ENCODE measurements at regions not wholly inside any gene's neighbourhood (a gene's known extent, or its start where the extent isn't known, plus 50 kb on each side); places are given as distances from the start of the nearest gene placed in this dataset.
A peak's percentile ranks its signal among the peaks of the same experiment; 100 is the strongest.

GRCh38 chr18:47490882-47491281 is 239.4 kb upstream of the SKOR2 start:
- Histone ChIP-seq H3K9me3 (ENCODE audit: control insufficient read depth, low read length) (no peaks in the 10 kb centered on the region), H3K4me3 (ENCODE audit: extremely low read depth, insufficient read depth, low read length, poor library complexity, severe bottlenecking) (no peak overlapping the region), H3K27ac (ENCODE audit: low read depth, low read length, severe bottlenecking) (peak overlapping the region; percentile 69), H3K4me1 (ENCODE audit: control insufficient read depth, insufficient read depth, low read length, poor library complexity, severe bottlenecking) (peaks cover 13% of the 10 kb centered on the region), H3K36me3 (ENCODE audit: control insufficient read depth, insufficient read depth, low read length) (no peaks in the 10 kb centered on the region)
- WGBS, 2 experiments (ENCODE audit: insufficient coverage in 2 of 2) = 72 to 81% methylated on average over 3 to 5 of the region's 5 CpGs

- Histone ChIP-seq H3K9me3 (ENCODE audit: control insufficient read depth, low read length) (no peaks in the 10 kb centered on the region), H3K4me3 (ENCODE audit: extremely low read depth, insufficient read depth, low read length, poor library complexity, severe bottlenecking) (no peak overlapping the region), H3K4me1 (ENCODE audit: control insufficient read depth, insufficient read depth, low read length, poor library complexity, severe bottlenecking) (peaks cover 3% of the 10 kb centered on the region), H3K27ac (ENCODE audit: low read depth, low read length, severe bottlenecking) (no peak overlapping the region), H3K36me3 (ENCODE audit: control insufficient read depth, insufficient read depth, low read length) (no peaks in the 10 kb centered on the region)
- 88 to 90% methylated on average over 3 of the region's 5 CpGs for WGBS, 2 experiments (ENCODE audit: insufficient coverage in 2 of 2)
These were observed 233.8 kb upstream of the SKOR2 start for GRCh38 chr18:47485221-47485797.

DNA sequence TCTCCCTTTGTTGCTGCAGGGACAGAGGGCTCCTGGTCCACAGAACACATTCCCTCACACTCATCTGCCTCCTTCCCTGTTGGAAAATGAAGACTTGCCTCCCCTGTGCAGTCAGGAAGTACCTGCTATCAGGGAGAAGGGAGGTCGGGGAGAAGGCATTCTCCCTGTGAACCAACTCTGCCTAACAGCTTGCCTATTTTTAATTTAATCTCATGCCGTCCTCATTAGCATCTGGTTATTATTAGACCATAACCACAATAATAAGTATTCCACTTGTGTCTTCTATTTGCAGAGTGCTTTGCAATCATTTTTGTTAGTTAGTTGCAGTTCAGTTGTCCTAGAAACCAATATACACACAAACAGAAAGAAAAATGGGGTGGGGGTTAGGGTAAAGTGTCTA is 232.6 kb upstream of the SKOR2 start:
- Histone ChIP-seq H3K36me3 (ENCODE audit: control insufficient read depth, insufficient read depth, low read length) (no peaks in the 10 kb centered on the region), H3K4me3 (ENCODE audit: extremely low read depth, insufficient read depth, low read length, poor library complexity, severe bottlenecking) (no peak overlapping the region), H3K9me3 (ENCODE audit: control insufficient read depth, low read length) (no peaks in the 10 kb centered on the region), H3K4me1 (ENCODE audit: control insufficient read depth, insufficient read depth, low read length, poor library complexity, severe bottlenecking) (no peaks in the 10 kb centered on the region), H3K27ac (ENCODE audit: low read depth, low read length, severe bottlenecking) (no peak overlapping the region)
- 100% methylated on average over 1 of the region's 2 CpGs; no CpG with 5 or more reads in 1 of the 2 experiments for WGBS, 2 experiments (ENCODE audit: insufficient coverage in 2 of 2)

- WGBS, 2 experiments (ENCODE audit: insufficient coverage in 2 of 2) = 100% methylated on average over 1 to 2 of the region's 4 CpGs
- no peaks in the 10 kb centered on the region for H3K4me1 ChIP-seq (ENCODE audit: control insufficient read depth, insufficient read depth, low read length, poor library complexity, severe bottlenecking)
- H3K27ac ChIP-seq (ENCODE audit: low read depth, low read length, severe bottlenecking) = no peak overlapping the region
- no peaks in the 10 kb centered on the region for H3K36me3 ChIP-seq (ENCODE audit: control insufficient read depth, insufficient read depth, low read length)
- H3K9me3 ChIP-seq (ENCODE audit: control insufficient read depth, low read length) = no peaks in the 10 kb centered on the region
- no peak overlapping the region for H3K4me3 ChIP-seq (ENCODE audit: extremely low read depth, insufficient read depth, low read length, poor library complexity, severe bottlenecking)
These were observed 228.7 kb upstream of the SKOR2 start for GRCh38 chr18:47480166-47480565.

DNA sequence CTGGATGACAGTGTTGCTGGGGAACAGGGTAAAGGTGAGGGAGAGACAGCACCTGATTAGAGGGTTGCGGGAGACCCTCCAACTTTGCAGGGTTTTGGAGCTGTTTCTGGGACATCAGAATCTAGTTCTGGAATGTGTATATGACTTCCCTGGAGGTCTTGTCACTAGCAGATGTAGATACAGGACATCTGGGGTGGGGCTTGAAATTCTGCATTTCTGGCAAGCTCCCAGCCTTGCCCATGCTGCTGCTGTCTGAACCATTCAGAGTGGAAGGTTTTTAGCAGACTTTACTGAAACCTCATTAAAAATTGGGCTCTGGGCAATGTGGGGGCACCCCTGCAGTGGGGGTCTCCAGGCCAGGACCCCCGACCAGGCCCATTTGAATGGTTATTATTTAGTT is 220.3 kb upstream of the SKOR2 start:
- Histone ChIP-seq H3K4me1 (ENCODE audit: control insufficient read depth, insufficient read depth, low read length, poor library complexity, severe bottlenecking) (no peaks in the 10 kb centered on the region), H3K4me3 (ENCODE audit: extremely low read depth, insufficient read depth, low read length, poor library complexity, severe bottlenecking) (no peak overlapping the region), H3K9me3 (ENCODE audit: control insufficient read depth, low read length) (no peaks in the 10 kb centered on the region), H3K27ac (ENCODE audit: low read depth, low read length, severe bottlenecking) (no peak overlapping the region), H3K36me3 (ENCODE audit: control insufficient read depth, insufficient read depth, low read length) (no peaks in the 10 kb centered on the region)
- WGBS, 2 experiments (ENCODE audit: insufficient coverage in 2 of 2) = 75 to 100% methylated on average over 1 to 2 of the region's 2 CpGs

- no peaks in the 10 kb centered on the region for H3K36me3 ChIP-seq (ENCODE audit: control insufficient read depth, insufficient read depth, low read length)
- WGBS, 2 experiments (ENCODE audit: insufficient coverage in 2 of 2) = 69 to 80% methylated on average over 1 to 2 of the region's 2 CpGs
- no peaks in the 10 kb centered on the region for H3K4me1 ChIP-seq (ENCODE audit: control insufficient read depth, insufficient read depth, low read length, poor library complexity, severe bottlenecking)
- no peak overlapping the region for H3K4me3 ChIP-seq (ENCODE audit: extremely low read depth, insufficient read depth, low read length, poor library complexity, severe bottlenecking)
- no peaks in the 10 kb centered on the region for H3K9me3 ChIP-seq (ENCODE audit: control insufficient read depth, low read length)
- H3K27ac ChIP-seq (ENCODE audit: low read depth, low read length, severe bottlenecking) = no peak overlapping the region
These were observed 219.5 kb upstream of the SKOR2 start for GRCh38 chr18:47470941-47471340.

- no peaks in the 10 kb centered on the region for H3K9me3 ChIP-seq (ENCODE audit: control insufficient read depth, low read length)
- no peaks in the 10 kb centered on the region for H3K4me1 ChIP-seq (ENCODE audit: control insufficient read depth, insufficient read depth, low read length, poor library complexity, severe bottlenecking)
- no peak overlapping the region for H3K4me3 ChIP-seq (ENCODE audit: extremely low read depth, insufficient read depth, low read length, poor library complexity, severe bottlenecking)
- WGBS, 2 experiments (ENCODE audit: insufficient coverage in 2 of 2) = 71 to 93% methylated on average over 1 of the region's 2 CpGs
- no peak overlapping the region for H3K27ac ChIP-seq (ENCODE audit: low read depth, low read length, severe bottlenecking)
- no peaks in the 10 kb centered on the region for H3K36me3 ChIP-seq (ENCODE audit: control insufficient read depth, insufficient read depth, low read length)
These were observed 218.1 kb upstream of the SKOR2 start for GRCh38 chr18:47469576-47469975.

DNA sequence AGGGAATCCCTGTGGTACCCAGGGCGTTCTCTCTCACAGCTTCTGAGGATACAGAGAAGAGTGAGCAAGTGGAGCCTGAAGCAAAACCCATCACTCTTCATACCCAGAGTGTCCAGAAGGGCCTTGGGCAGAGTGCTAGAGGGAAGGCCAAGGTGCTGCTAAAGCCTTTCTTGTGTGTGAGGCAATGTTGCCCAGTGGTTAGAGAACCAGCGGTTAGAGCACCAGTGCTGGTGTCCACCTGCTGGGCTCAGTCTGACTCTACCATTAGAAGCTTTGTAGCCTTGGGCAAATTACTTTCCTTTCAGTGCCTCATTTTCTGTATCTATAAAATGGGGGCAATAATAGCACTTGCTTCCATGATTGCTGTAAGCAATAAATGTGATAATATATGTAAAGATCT is 210.5 kb upstream of the SKOR2 start:
- Histone ChIP-seq H3K4me3 (ENCODE audit: extremely low read depth, insufficient read depth, low read length, poor library complexity, severe bottlenecking) (no peak overlapping the region), H3K9me3 (ENCODE audit: control insufficient read depth, low read length) (no peaks in the 10 kb centered on the region), H3K36me3 (ENCODE audit: control insufficient read depth, insufficient read depth, low read length) (no peaks in the 10 kb centered on the region), H3K4me1 (ENCODE audit: control insufficient read depth, insufficient read depth, low read length, poor library complexity, severe bottlenecking) (no peaks in the 10 kb centered on the region), H3K27ac (ENCODE audit: low read depth, low read length, severe bottlenecking) (no peak overlapping the region)
- 89 to 100% methylated on average over 1 of the region's 2 CpGs for WGBS, 2 experiments (ENCODE audit: insufficient coverage in 2 of 2)

DNA sequence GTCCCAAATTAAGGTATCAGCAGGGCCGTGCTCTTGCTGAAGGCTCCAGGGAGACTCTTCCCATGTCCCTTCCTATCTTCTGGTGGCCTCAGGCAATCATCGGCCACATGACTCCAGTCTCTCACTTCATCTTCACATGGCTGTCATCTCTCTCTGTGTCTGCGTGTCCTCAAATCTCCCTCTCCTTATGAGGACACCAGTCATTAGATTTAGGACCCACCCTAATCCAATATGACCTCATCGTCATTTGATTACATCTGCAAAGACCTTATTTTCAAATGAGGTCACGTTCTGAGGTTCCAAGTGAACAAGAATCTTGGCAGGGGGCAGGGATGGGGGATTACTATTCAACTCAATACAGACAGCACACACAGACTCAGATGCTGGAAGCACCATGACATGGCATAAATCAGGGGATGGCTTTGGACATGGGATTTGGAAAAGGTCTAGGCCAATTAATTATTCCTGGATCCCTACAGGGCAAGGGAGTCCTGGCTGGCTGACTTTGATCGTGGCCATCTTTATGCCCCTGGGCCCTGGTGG is 210.0 kb upstream of the SKOR2 start:
- Histone ChIP-seq H3K4me3 (ENCODE audit: extremely low read depth, insufficient read depth, low read length, poor library complexity, severe bottlenecking) (no peak overlapping the region), H3K9me3 (ENCODE audit: control insufficient read depth, low read length) (no peaks in the 10 kb centered on the region), H3K36me3 (ENCODE audit: control insufficient read depth, insufficient read depth, low read length) (no peaks in the 10 kb centered on the region), H3K27ac (ENCODE audit: low read depth, low read length, severe bottlenecking) (no peak overlapping the region), H3K4me1 (ENCODE audit: control insufficient read depth, insufficient read depth, low read length, poor library complexity, severe bottlenecking) (no peaks in the 10 kb centered on the region)
- 66 to 72% methylated on average over 4 to 5 of the region's 6 CpGs for WGBS, 2 experiments (ENCODE audit: insufficient coverage in 2 of 2)

- H3K4me1 ChIP-seq (ENCODE audit: control insufficient read depth, insufficient read depth, low read length, poor library complexity, severe bottlenecking) = no peaks in the 10 kb centered on the region
- H3K4me3 ChIP-seq (ENCODE audit: extremely low read depth, insufficient read depth, low read length, poor library complexity, severe bottlenecking) = no peak overlapping the region
- no peaks in the 10 kb centered on the region for H3K36me3 ChIP-seq (ENCODE audit: control insufficient read depth, insufficient read depth, low read length)
- H3K27ac ChIP-seq (ENCODE audit: low read depth, low read length, severe bottlenecking) = no peak overlapping the region
- no peaks in the 10 kb centered on the region for H3K9me3 ChIP-seq (ENCODE audit: control insufficient read depth, low read length)
These were observed 207.0 kb upstream of the SKOR2 start for GRCh38 chr18:47458483-47458882.

DNA sequence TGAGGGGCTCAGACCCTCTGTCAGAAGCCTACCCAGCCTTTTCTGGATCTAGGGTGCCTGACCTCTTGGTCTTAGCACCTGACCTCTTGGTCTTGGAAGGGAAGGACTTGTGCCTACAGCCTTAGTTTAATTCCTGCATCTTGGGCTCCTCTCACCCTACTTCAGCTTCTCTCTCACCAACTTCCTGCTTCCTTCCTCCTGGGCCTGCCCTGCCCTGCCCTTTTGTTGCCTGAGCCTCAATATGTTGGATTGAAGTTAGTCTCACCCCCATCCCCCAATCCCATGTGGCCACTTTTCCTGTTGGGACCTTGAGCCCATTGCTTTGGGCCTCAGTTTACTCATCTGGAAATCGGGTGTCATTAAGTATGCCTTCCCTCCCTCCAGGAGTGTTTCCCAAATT is 206.2 kb upstream of the SKOR2 start:
- H3K4me1 ChIP-seq (ENCODE audit: control insufficient read depth, insufficient read depth, low read length, poor library complexity, severe bottlenecking) = no peaks in the 10 kb centered on the region
- no peaks in the 10 kb centered on the region for H3K9me3 ChIP-seq (ENCODE audit: control insufficient read depth, low read length)
- no CpG with 5 or more reads among the region's 1 CpG for WGBS, 2 experiments (ENCODE audit: insufficient coverage in 2 of 2)
- H3K27ac ChIP-seq (ENCODE audit: low read depth, low read length, severe bottlenecking) = no peak overlapping the region
- no peaks in the 10 kb centered on the region for H3K36me3 ChIP-seq (ENCODE audit: control insufficient read depth, insufficient read depth, low read length)
- H3K4me3 ChIP-seq (ENCODE audit: extremely low read depth, insufficient read depth, low read length, poor library complexity, severe bottlenecking) = no peak overlapping the region
